DND-41 (cell line): ENCODE measurements at regions not wholly inside any gene's neighbourhood (a gene's known extent, or its start where the extent isn't known, plus 50 kb on each side); places are given as distances from the start of the nearest gene placed in this dataset.

ENCODE experiments used
- ATAC-seq: fragments of 200-7000 bp; cut with Tn5 transposase; 3 replicates; pipeline ENCODE4 v1.9.1; 2021; ENCODE audit warnings: low read depth; ENCODE audit not compliant: insufficient read depth
- DNase-seq: peaks from one replicate; pipeline ENCODE4 v3.0.0-alpha.2; 2020
- H2AFZ ChIP-seq: 2 replicates; pipeline ENCODE4 v1.6.0; 2012; ENCODE audit warnings: low read depth, low read length
- H3K27ac ChIP-seq: 2 replicates; pipeline ENCODE4 v1.5.1; 2012; ENCODE audit warnings: low read length, inconsistent platforms
- H3K27me3 ChIP-seq: fragments of 200-600 bp; sonication (generic); 2 replicates; pipeline ENCODE4 v1.6.0; 2012; ENCODE audit warnings: low read length, mild to moderate bottlenecking, inconsistent platforms; ENCODE audit not compliant: insufficient read depth, poor library complexity
- H3K36me3 ChIP-seq: 2 replicates; pipeline ENCODE4 v1.5.1; 2012; ENCODE audit warnings: low read length, inconsistent platforms; ENCODE audit not compliant: insufficient read depth
- H3K4me1 ChIP-seq: 2 replicates; pipeline ENCODE4 v1.5.1; 2012; ENCODE audit warnings: mild to moderate bottlenecking, low read length; ENCODE audit not compliant: insufficient read depth
- H3K4me2 ChIP-seq: 2 replicates; pipeline ENCODE4 v1.6.0; 2012; ENCODE audit warnings: mild to moderate bottlenecking, moderate library complexity, low read length, inconsistent platforms; ENCODE audit not compliant: insufficient read depth
- H3K4me3 ChIP-seq, 2 experiments: fragments of 200-600 bp in 1 of 2; shearing (Covaris generic) in 1 of 2; 2 replicates each; pipeline ENCODE4 v1.5.1; 2012 to 2016; ENCODE audit warnings: inconsistent platforms in 2 of 2, low read length in 2 of 2, mild to moderate bottlenecking in 2 of 2, low read depth in 1 of 2, moderate library complexity in 1 of 2
- H3K79me2 ChIP-seq: 2 replicates; pipeline ENCODE4 v1.6.0; 2012; ENCODE audit warnings: low read length, inconsistent platforms; ENCODE audit not compliant: insufficient read depth
- H3K9ac ChIP-seq: 2 replicates; pipeline ENCODE4 v1.6.0; 2012; ENCODE audit warnings: low read depth, mild to moderate bottlenecking, inconsistent platforms, low read length, moderate library complexity
- H3K9me3 ChIP-seq: 2 replicates; pipeline ENCODE4 v1.5.1; 2012; ENCODE audit warnings: low read length, moderate library complexity, mild to moderate bottlenecking, inconsistent platforms; ENCODE audit not compliant: insufficient read depth, severe bottlenecking
- H4K20me1 ChIP-seq: 2 replicates; pipeline ENCODE4 v1.6.0; 2012; ENCODE audit warnings: low read length; ENCODE audit not compliant: insufficient read depth
- CTCF ChIP-seq: IDR thresholded peaks from 2 replicates; pipeline ENCODE4 v1.5.1; 2012; ENCODE audit warnings: borderline replicate concordance, low read length, moderate library complexity, mild to moderate bottlenecking; ENCODE audit not compliant: poor library complexity, severe bottlenecking; ENCODE audit errors: extremely low read depth
- EZH2 ChIP-seq: IDR thresholded peaks from 3 replicates; pipeline ENCODE4 v1.6.1; 2012; ENCODE audit warnings: borderline replicate concordance, low read depth, mild to moderate bottlenecking, moderate library complexity, low read length, inconsistent platforms; ENCODE audit not compliant: severe bottlenecking

- TF ChIP-seq EZH2 (no peak), CTCF (no peak)
- Histone ChIP-seq H3K79me2 (no peaks in the 10 kb centered on the region), H3K27me3 (no peaks in the 10 kb centered on the region), H3K4me1 (no peaks in the 10 kb centered on the region), H3K9me3 (peaks cover 5% of the 10 kb centered on the region), H3K4me2 (no peak overlapping the region), H3K36me3 (no peaks in the 10 kb centered on the region), H4K20me1 (no peaks in the 10 kb centered on the region), H3K4me3 (no peak overlapping the region), H2AFZ (no peak overlapping the region), H3K27ac (no peak overlapping the region), H3K9ac (no peak overlapping the region)
- no peak for ATAC-seq
- DNase-seq: no peak
Observed at GRCh38 chr5:71978216-71978615, 129.1 kb upstream of the MAP1B start.

GRCh38 chr5:71982717-71983395 is 124.4 kb upstream of the MAP1B start:
- no peak for DNase-seq
- TF ChIP-seq CTCF: no peak
- TF ChIP-seq EZH2: no peak

DNA sequence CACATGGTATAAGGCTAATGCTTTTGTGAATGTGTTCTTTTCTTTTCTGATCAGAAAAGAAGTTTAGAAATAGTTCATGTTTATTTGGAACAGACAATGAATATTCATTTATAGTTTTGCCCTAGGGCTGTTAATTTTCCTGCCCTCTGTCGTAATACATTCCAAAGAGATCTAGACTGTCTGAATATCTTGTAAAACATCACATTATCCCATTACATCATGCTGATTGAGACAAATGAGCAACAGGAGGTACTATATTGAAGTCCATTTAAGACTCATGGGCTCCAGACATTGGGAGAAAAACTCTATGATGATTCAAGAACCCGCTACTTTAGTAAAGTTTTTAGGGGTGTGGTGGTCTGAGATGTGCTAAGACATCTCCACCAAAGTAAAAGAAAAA is 121.2 kb upstream of the MAP1B start:
- H3K4me3 ChIP-seq: no peak overlapping the region
- H4K20me1 ChIP-seq: no peaks in the 10 kb centered on the region
- H3K79me2 ChIP-seq: no peaks in the 10 kb centered on the region
- no peak overlapping the region for H3K4me2 ChIP-seq
- no peak overlapping the region for H3K27ac ChIP-seq
- DNase-seq: no peak
- peaks cover 5% of the 10 kb centered on the region for H3K9me3 ChIP-seq
- no peak for ATAC-seq
- no peak overlapping the region for H3K9ac ChIP-seq
- no peaks in the 10 kb centered on the region for H3K4me1 ChIP-seq
- no peaks in the 10 kb centered on the region for H3K36me3 ChIP-seq
- H2AFZ ChIP-seq: no peak overlapping the region
- no peak for TF ChIP-seq CTCF
- no peak for TF ChIP-seq EZH2
- H3K27me3 ChIP-seq: no peaks in the 10 kb centered on the region

More at GRCh38 chr5:71982717-71983395, 124.4 kb upstream of the MAP1B start:
- Histone ChIP-seq H3K9me3 (peaks cover 5% of the 10 kb centered on the region), H3K4me2 (no peak overlapping the region), H3K4me3 (no peak overlapping the region), H3K9ac (no peak overlapping the region), H3K4me1 (no peaks in the 10 kb centered on the region), H3K27ac (no peak overlapping the region), H4K20me1 (no peaks in the 10 kb centered on the region), H3K27me3 (no peaks in the 10 kb centered on the region), H2AFZ (no peak overlapping the region), H3K79me2 (no peaks in the 10 kb centered on the region), H3K36me3 (no peaks in the 10 kb centered on the region)
- no peak for ATAC-seq
